Large intestine (tissue), 3 donors: ENCODE measurements at regions not wholly inside any gene's neighbourhood (a gene's known extent, or its start where the extent isn't known, plus 50 kb on each side); places are given as distances from the start of the nearest gene placed in this dataset.
A peak's percentile ranks its signal among the peaks of the same experiment; 100 is the strongest.
"Not testable (repeated sequence)": the region's sequence is repeated elsewhere in the genome, so short reads cannot be mapped to it uniquely, and the experiment has no call there.

Experiments used
- DNase-seq, 2 donors: peaks; one replicate each; pipeline versions ENCODE4 v3.0.0 to v3.0.0-alpha.2; 2013
- H3K27ac ChIP-seq: one replicate; pipeline ENCODE4 v1.5.1; 2013; ENCODE audit warnings: low read length
- H3K27me3 ChIP-seq: 2 replicates; pipeline ENCODE4 v1.6.1; 2013; ENCODE audit warnings: low read length; ENCODE audit not compliant: control insufficient read depth, insufficient read depth
- H3K36me3 ChIP-seq: 2 replicates; pipeline ENCODE4 v1.6.1; 2013; ENCODE audit warnings: low read length; ENCODE audit not compliant: control insufficient read depth, insufficient read depth
- H3K4me1 ChIP-seq: one replicate; pipeline ENCODE4 v1.6.1; 2013; ENCODE audit warnings: low read length; ENCODE audit not compliant: control insufficient read depth, insufficient read depth
- H3K4me3 ChIP-seq: one replicate; pipeline ENCODE4 v1.5.1; 2013; ENCODE audit warnings: low read length
- H3K9me3 ChIP-seq: one replicate; pipeline ENCODE4 v1.6.1; 2013; ENCODE audit warnings: mild to moderate bottlenecking, low read depth, low read length, moderate library complexity; ENCODE audit not compliant: control insufficient read depth
- WGBS: methylation state at CpG from one replicate; pipeline ENCODE4 v1.1.5; 2013; ENCODE audit warnings: low lambda C conversion rate; ENCODE audit not compliant: insufficient coverage; 5-methylcytosine and 5-hydroxymethylcytosine counted together

GRCh38 chr9:13917534-13917933 is 396.4 kb downstream of the NFIB start:
- Histone ChIP-seq H3K4me3 (no peak overlapping the region), H3K36me3 (no peaks in the 10 kb centered on the region), H3K27me3 (peaks cover 2% of the 10 kb centered on the region), H3K27ac (no peak overlapping the region), H3K9me3 (no peaks in the 10 kb centered on the region), H3K4me1 (no peaks in the 10 kb centered on the region)
- DNase-seq = no peak

DNA sequence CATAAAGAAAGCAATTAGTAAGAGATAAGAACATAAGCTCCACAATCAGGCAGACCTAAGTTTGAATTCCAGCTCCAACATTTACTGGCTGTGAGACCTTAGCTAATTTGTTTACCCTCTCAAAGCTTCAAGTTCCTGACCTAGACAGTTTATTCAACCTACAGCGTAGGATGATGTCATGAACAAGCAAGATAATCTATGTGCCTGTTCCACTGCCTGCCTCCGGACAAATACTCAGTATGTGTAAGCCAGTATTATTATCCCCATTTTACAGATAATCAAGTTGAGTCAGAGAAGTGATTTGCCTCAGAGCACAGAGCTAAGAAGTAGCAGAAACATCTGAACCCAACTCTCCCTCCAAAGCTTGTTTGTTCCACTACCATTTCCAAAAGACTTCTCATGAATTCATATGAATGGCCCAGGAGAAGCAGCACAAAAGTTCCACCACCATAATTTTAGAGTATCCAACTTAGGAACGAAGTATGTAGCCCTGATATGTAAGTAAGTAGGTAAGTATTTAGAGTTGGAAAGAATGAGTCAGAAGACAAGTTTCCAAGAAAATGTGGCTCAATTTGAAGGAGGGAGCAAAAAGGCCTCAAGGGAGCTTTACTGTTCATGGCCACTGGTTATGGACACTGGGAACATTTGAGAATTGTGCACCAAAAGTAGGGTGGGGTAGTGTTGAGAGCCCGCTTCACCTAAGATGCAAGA is 398.2 kb downstream of the NFIB start:
- H3K4me1 ChIP-seq = no peaks in the 10 kb centered on the region
- no CpG with 5 or more reads among the region's 4 CpGs for WGBS
- H3K27me3 ChIP-seq = peaks cover 2% of the 10 kb centered on the region
- no peaks in the 10 kb centered on the region for H3K9me3 ChIP-seq
- H3K4me3 ChIP-seq = no peak overlapping the region
- no peak for DNase-seq
- H3K36me3 ChIP-seq = no peaks in the 10 kb centered on the region
- H3K27ac ChIP-seq = no peak overlapping the region

GRCh38 chr9:13915131-13915530 is 398.8 kb downstream of the NFIB start:
- no peak overlapping the region for H3K4me3 ChIP-seq
- no peaks in the 10 kb centered on the region for H3K9me3 ChIP-seq
- 100% methylated on average over 1 of the region's 1 CpG for WGBS
- no peak for DNase-seq
- no peaks in the 10 kb centered on the region for H3K4me1 ChIP-seq
- H3K36me3 ChIP-seq = no peaks in the 10 kb centered on the region
- H3K27ac ChIP-seq = no peak overlapping the region
- H3K27me3 ChIP-seq = peaks cover 2% of the 10 kb centered on the region

- WGBS = no CpG with 5 or more reads among the region's 2 CpGs
- Histone ChIP-seq H3K4me1 (no peaks in the 10 kb centered on the region), H3K4me3 (no peak overlapping the region), H3K9me3 (no peaks in the 10 kb centered on the region), H3K36me3 (no peaks in the 10 kb centered on the region), H3K27ac (no peak overlapping the region), H3K27me3 (no peaks in the 10 kb centered on the region)
- no peak for DNase-seq
Observed at GRCh38 chr9:13911473-13911872, 402.5 kb downstream of the NFIB start.

GRCh38 chr9:13907842-13908241 is 406.1 kb downstream of the NFIB start:
- not testable (repeated sequence) for H3K36me3 ChIP-seq, DNase-seq, H3K9me3 ChIP-seq, H3K4me3 ChIP-seq, H3K4me1 ChIP-seq, H3K27me3 ChIP-seq, H3K27ac ChIP-seq
- WGBS = 100% methylated on average over 2 of the region's 3 CpGs

DNA sequence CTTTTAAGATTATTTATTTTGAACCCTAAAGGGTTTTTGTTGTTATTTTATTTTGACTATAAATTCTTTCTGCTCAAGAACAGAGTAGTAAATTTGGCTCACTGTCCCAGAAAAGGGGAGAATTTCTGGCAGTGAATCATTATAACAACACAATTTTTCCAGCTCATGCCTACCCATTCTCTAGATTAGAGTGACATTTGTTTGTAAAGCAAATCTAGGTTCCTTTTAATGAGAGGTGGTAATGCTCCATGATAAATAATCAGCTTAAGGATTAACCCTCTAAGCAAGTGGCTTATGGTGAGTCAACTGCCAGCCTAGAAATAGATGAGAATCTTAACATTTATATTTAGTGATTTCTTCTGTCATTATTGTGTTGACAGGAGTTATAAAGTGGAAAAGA is 409.2 kb downstream of the NFIB start:
- no peaks in the 10 kb centered on the region for H3K27me3 ChIP-seq
- DNase-seq = no peak
- no peaks in the 10 kb centered on the region for H3K4me1 ChIP-seq
- no peak overlapping the region for H3K4me3 ChIP-seq
- H3K27ac ChIP-seq = no peak overlapping the region
- H3K36me3 ChIP-seq = no peaks in the 10 kb centered on the region
- H3K9me3 ChIP-seq = no peaks in the 10 kb centered on the region

DNA sequence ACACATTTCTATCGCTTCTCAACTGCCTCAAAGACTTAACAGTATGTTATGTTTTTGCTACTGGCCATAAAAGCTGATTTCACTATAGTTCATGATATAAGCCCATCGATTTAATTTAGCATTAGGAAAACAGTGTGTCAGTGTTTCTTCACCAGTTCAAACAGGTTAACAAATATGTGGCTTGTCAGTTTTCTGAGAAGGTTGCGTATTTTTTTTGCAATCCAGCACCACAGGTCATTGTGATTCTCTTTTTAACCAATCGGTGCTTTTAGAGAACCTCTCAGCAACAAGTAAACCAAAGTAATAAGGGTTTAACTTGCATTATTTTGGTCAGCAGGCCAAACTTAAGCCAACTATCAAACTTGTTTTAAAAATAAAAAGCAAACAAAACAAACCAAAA is 409.6 kb downstream of the NFIB start:
- no peak for DNase-seq
- Histone ChIP-seq H3K4me3 (no peak overlapping the region), H3K27ac (no peak overlapping the region), H3K27me3 (no peaks in the 10 kb centered on the region), H3K4me1 (no peaks in the 10 kb centered on the region), H3K9me3 (no peaks in the 10 kb centered on the region), H3K36me3 (no peaks in the 10 kb centered on the region)
- 100% methylated on average over 2 of the region's 4 CpGs for WGBS

- H3K27ac ChIP-seq = no peak overlapping the region
- H3K9me3 ChIP-seq = no peaks in the 10 kb centered on the region
- H3K27me3 ChIP-seq = no peaks in the 10 kb centered on the region
- no peaks in the 10 kb centered on the region for H3K36me3 ChIP-seq
- no peaks in the 10 kb centered on the region for H3K4me1 ChIP-seq
- H3K4me3 ChIP-seq = no peak overlapping the region
- no peak for DNase-seq
Observed at GRCh38 chr9:13902286-13903066, 411.5 kb downstream of the NFIB start.

- no peak for DNase-seq
- Histone ChIP-seq H3K4me3 (no peak overlapping the region), H3K36me3 (no peaks in the 10 kb centered on the region), H3K27me3 (no peaks in the 10 kb centered on the region), H3K9me3 (no peaks in the 10 kb centered on the region), H3K4me1 (no peaks in the 10 kb centered on the region), H3K27ac (no peak overlapping the region)
- WGBS = 80% methylated on average over 1 of the region's 3 CpGs
Observed at GRCh38 chr9:13901176-13901575, 412.8 kb downstream of the NFIB start.

- Histone ChIP-seq H3K9me3 (no peaks in the 10 kb centered on the region), H3K4me3 (no peak overlapping the region), H3K36me3 (no peaks in the 10 kb centered on the region), H3K4me1 (no peaks in the 10 kb centered on the region), H3K27me3 (no peaks in the 10 kb centered on the region), H3K27ac (no peak overlapping the region)
- 83% methylated on average over 1 of the region's 5 CpGs for WGBS
- DNase-seq = no peak
Observed at GRCh38 chr9:13900449-13900848, 413.5 kb downstream of the NFIB start.

GRCh38 chr9:13899924-13900323 is 414.0 kb downstream of the NFIB start:
- Histone ChIP-seq H3K36me3 (no peaks in the 10 kb centered on the region), H3K27ac (no peak overlapping the region), H3K9me3 (no peaks in the 10 kb centered on the region), H3K27me3 (no peaks in the 10 kb centered on the region), H3K4me3 (no peak overlapping the region), H3K4me1 (no peaks in the 10 kb centered on the region)
- DNase-seq = peak in 1 of 2 donors; percentile 8
- 86% methylated on average over 2 of the region's 7 CpGs for WGBS
